Mucosa of descending colon (tissue), 3 donors: ENCODE measurements at regions not wholly inside any gene's neighbourhood (a gene's known extent, or its start where the extent isn't known, plus 50 kb on each side); places are given as distances from the start of the nearest gene placed in this dataset.

Experiments
- ATAC-seq: fragments of 200-7000 bp; cut with Tn5 transposase; one replicate; pipeline ENCODE4 v1.9.1; 2020; ENCODE audit warnings: mild to moderate bottlenecking, moderate library complexity
- DNase-seq, 3 donors: peaks; one replicate each; pipeline ENCODE4 v3.0.0-alpha.2; 2020
- H3K36me3 ChIP-seq: fragments of 200-600 bp; one replicate; pipeline ENCODE4 v1.8.0; 2021; ENCODE audit warnings: low read depth, mild to moderate bottlenecking
- H3K4me1 ChIP-seq: fragments of 200-600 bp; one replicate; pipeline ENCODE4 v1.8.0; 2021; ENCODE audit warnings: low read depth, mild to moderate bottlenecking
- H3K4me3 ChIP-seq: fragments of 200-600 bp; one replicate; pipeline ENCODE4 v1.8.0; 2021; ENCODE audit warnings: mild to moderate bottlenecking
- H3K9me3 ChIP-seq: fragments of 200-600 bp; one replicate; pipeline ENCODE4 v1.8.0; 2021; ENCODE audit warnings: mild to moderate bottlenecking
- intact Hi-C, 2 donors: fragments of 100-400 bp; cut with DNase I in 1 of 2; cut with micrococcal nuclease in 1 of 2; formaldehyde crosslinking; loops; one replicate each; pipeline versions ENCODE4 v1.11.0 to v1.11.1; 2022; cut with DNase I, micrococcal nuclease
- TF ChIP-seq, protein P1 (sequence below): fragments of 200-600 bp; IDR thresholded peaks from one replicate; pipeline ENCODE4 v1.8.0; 2022; ENCODE audit warnings: antibody characterized with exemption, mild to moderate bottlenecking
- donor health status: DM: no; HTN: no; CAD: no; lungs with moderate emphysema.
- donor health status: DM: no; HTN: no; CAD: no.
- donor health status: DM: no; HTN: yes; CAD: no.

DNA sequence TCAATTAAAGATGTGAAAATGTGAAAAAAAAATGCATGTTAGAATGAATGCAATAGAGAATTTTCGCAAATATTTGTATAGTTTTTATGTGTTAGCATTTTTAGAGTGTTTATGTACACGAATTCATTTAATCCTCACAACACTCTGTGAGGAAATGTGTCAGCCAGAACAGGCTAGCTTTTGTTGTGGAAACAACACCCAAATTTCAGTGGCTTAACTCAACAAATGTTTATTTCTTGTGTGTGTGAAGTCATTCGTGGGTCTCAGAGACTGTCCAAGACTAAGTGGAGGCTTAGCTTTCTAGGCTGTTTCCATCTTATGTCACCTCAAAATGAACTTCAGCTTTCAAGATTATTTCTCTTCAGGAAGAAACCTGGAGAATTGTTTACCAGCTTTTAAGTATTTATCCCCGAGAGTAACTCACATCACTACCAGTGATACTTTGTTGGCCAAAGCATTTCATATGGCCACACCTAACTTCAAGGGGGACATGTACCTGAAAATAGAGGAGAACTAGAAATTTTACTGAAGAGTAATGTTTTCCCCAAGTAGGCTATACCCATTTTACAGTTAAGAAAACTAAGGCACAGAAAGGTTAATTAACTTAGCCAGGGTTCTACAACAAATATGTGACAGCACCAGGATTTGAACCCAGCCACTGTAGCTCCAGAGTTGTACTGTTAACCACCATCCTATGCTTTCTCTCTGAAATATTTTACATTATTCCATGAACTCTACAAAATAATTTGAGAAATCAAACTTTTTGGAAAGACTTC lies 306.1 kb downstream of the QKI start:
- intact Hi-C loops: no loop called here
- TF ChIP-seq, protein P1, sequence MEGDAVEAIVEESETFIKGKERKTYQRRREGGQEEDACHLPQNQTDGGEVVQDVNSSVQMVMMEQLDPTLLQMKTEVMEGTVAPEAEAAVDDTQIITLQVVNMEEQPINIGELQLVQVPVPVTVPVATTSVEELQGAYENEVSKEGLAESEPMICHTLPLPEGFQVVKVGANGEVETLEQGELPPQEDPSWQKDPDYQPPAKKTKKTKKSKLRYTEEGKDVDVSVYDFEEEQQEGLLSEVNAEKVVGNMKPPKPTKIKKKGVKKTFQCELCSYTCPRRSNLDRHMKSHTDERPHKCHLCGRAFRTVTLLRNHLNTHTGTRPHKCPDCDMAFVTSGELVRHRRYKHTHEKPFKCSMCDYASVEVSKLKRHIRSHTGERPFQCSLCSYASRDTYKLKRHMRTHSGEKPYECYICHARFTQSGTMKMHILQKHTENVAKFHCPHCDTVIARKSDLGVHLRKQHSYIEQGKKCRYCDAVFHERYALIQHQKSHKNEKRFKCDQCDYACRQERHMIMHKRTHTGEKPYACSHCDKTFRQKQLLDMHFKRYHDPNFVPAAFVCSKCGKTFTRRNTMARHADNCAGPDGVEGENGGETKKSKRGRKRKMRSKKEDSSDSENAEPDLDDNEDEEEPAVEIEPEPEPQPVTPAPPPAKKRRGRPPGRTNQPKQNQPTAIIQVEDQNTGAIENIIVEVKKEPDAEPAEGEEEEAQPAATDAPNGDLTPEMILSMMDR: no peak
- Histone ChIP-seq H3K9me3 (no peaks in the 10 kb centered on the region), H3K4me1 (no peaks in the 10 kb centered on the region), H3K36me3 (no peaks in the 10 kb centered on the region), H3K4me3 (no peak overlapping the region)
- ATAC-seq (no peak), DNase-seq (no peak)

DNA sequence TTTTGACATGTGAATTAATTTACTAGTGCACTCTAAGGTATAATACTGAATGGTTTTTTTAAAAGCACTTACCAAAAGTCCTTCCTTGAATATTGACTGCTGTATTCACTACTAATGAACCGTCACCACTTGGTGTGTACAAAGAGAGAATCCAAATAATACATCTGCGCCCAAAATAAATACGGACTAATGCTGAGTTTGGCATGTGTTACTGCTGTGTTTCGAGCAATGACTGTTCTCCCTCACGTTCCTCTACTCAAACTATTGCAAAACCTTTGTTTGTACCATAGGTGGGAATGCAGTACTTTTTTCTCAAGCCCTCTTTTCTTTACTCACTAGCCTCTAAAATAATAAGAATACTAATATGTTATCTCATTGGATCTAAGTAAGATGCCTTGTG lies 305.5 kb downstream of the QKI start:
- DNase-seq (no peak), ATAC-seq (no peak)
- intact Hi-C loops: no loop called here
- H3K36me3 ChIP-seq: no peaks in the 10 kb centered on the region
- no peak overlapping the region for H3K4me3 ChIP-seq
- no peaks in the 10 kb centered on the region for H3K4me1 ChIP-seq
- TF ChIP-seq, protein P1: no peak
- H3K9me3 ChIP-seq: no peaks in the 10 kb centered on the region

DNA sequence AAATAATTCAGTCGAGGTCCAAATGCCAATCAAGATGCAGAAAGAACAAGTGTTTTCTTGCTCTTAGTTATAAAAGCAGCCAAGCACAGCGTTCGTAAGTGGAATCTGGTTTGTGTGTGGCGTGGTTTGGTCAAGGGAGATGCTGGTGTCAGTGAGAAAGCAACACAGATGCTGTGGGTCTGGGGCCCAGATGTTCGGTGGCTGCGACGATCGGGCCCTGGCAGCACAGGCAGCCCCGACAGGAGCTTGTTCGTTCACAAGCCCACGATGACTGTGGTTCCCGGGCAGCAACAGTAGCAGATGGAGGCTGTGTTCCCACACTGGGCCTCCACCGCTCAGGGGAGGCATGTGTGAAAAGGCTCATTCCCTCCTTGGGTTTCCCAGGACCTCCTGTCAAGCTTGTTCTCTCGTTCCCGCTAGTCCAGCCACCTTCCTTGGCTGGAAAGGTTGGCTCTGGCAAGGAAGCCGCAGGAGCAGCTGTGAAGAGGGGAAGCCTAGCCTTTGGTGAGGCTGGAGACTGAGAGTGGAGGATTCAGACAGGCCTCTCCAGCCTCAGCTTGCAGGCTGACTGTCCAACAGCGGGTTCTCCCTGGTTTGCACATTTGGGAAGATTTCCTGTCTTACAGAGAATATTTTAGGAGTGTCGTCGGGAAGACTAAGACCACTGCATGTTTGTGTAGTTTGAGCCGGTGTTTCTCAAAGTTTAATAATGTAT lies 304.7 kb downstream of the QKI start:
- Histone ChIP-seq H3K4me1 (no peaks in the 10 kb centered on the region), H3K4me3 (no peak overlapping the region), H3K36me3 (no peaks in the 10 kb centered on the region), H3K9me3 (no peaks in the 10 kb centered on the region)
- ATAC-seq (no peak), DNase-seq (no peak)
- TF ChIP-seq, protein P1: no peak
- intact Hi-C loops: no loop called here

DNA sequence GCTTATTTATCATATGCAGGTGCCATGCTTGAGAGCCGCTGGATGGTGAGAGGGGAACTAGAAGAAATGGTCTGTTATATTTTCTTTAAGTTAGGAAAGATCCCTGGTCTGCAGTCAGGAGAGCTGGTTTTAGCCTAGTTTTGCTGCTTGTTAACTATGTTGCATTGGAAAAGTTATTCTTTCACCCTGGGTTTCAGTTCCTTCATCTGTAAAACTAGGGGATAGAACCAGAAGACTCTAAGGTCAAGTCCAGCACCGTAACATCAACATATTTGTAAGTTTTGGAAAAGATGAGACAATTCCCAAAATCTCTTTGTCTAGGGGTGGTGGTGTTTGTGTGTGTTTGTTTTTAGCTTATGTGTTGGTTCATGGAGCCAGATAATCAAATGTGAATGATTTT lies 304.0 kb downstream of the QKI start:
- intact Hi-C loops: no loop called here
- DNase-seq (no peak), ATAC-seq (no peak)
- Histone ChIP-seq H3K4me1 (no peaks in the 10 kb centered on the region), H3K4me3 (no peak overlapping the region), H3K9me3 (no peaks in the 10 kb centered on the region), H3K36me3 (no peaks in the 10 kb centered on the region)
- TF ChIP-seq, protein P1: no peak

DNA sequence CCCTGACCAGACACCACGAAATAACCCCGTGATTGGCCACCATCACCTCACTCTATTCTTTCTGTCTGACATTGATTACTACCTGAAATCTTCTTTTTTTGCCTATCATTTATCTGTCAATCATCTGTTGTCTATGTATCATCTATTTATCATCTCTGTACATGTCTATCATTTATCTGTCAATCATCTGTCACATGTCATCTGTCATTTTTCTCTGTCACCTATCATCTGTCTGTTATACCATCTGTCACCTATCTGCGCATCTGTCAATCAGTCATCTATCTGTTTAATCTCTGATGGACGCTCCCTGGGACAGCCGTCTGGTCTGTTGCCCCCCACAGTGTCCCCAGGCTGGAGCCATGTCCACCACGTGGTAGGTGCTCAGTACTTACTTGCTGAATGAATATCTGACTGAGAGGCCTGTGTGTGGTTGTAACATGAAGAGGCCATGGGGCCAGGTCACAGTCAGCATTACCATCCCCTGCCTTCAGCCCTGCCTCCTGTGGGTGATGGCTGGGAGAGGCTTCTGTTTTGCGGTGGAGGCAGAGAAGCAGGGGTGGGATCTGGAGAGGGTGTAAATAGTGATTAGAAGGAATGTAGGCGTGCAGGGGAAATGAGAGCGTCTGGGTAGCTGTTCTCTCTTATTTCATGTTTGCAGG lies 302.7 kb downstream of the QKI start:
- Histone ChIP-seq H3K4me1 (no peaks in the 10 kb centered on the region), H3K9me3 (no peaks in the 10 kb centered on the region), H3K4me3 (no peak overlapping the region), H3K36me3 (no peaks in the 10 kb centered on the region)
- TF ChIP-seq, protein P1: no peak
- intact Hi-C loops: no loop called here
- DNase-seq (no peak), ATAC-seq (no peak)
